Omental fat pad (tissue), 3 donors: ENCODE measurements at regions not wholly inside any gene's neighbourhood (a gene's known extent, or its start where the extent isn't known, plus 50 kb on each side); places are given as distances from the start of the nearest gene placed in this dataset.
"Not testable (repeated sequence)": the region's sequence is repeated elsewhere in the genome, so short reads cannot be mapped to it uniquely, and the experiment has no call there.

Experiments
- ATAC-seq: fragments of 150-250 bp; one replicate; pipeline ENCODE4 v1.9.1; 2016; ENCODE audit warnings: mild to moderate bottlenecking, moderate library complexity; ENCODE audit not compliant: low FRiP score
- DNase-seq: peaks from one replicate; pipeline ENCODE4 v3.0.0-alpha.2; 2019; ENCODE audit warnings: low spot score
- CTCF ChIP-seq, 3 donors: fragments of 450-650 bp; IDR thresholded peaks; one replicate each; pipeline ENCODE4 v1.5.1; 2016 to 2017; ENCODE audit warnings: antibody characterized with exemption in 3 of 3, mild to moderate bottlenecking in 3 of 3, moderate library complexity in 2 of 3

DNA sequence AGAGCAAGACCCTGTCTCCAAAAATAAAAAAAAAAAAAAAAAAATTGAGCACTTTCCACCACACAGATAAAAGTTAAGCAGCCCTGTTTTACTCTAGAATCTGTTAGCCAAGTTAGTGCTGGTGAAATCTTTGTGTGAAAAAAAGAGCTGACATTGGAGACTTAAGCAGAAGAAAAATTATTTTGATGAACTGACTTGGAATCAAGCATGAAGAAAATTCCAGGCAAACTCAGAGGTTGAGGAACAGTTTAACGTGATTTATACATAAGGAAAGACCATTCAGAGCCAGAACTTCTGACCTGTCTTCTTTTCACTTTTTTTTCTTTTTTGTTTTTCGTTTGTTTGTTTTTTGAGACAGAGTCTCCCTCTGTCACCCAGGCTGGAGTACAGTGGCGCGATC is 79.6 kb upstream of the RBPJ start:
- ATAC-seq (no peak), DNase-seq (no peak)
- TF ChIP-seq CTCF (IDR thresholded peaks at IDR 0.05), result no peak

GRCh38 chr4:26242451-26242850 is 78.4 kb upstream of the RBPJ start:
- no peak for ATAC-seq
- DNase-seq, result no peak
- TF ChIP-seq CTCF (IDR thresholded peaks at IDR 0.05), result no peak

GRCh38 chr4:26244138-26244537 is 76.7 kb upstream of the RBPJ start:
- DNase-seq, ATAC-seq: not testable (repeated sequence)

DNA sequence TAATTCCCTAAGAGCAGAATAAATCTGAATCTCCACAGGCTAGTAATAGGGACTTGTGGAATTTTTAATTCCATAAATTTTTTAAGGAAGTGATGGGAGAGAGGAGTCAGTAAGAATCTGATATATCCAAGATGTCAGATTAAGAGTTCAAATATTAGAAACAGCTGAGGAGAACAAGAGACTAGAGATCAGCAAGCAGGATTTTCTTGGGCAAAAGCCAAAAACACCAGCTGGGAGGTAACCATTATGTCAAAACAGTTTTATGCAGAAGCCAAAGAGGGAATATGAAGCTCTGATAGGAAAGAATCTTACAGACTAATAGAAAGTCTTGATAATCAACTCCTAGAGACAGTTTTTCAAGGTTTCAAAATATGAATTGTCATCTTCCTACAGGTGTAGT is 72.2 kb upstream of the RBPJ start:
- TF ChIP-seq CTCF (IDR thresholded peaks at IDR 0.05), result no peak
- DNase-seq, result no peak
- no peak for ATAC-seq

DNA sequence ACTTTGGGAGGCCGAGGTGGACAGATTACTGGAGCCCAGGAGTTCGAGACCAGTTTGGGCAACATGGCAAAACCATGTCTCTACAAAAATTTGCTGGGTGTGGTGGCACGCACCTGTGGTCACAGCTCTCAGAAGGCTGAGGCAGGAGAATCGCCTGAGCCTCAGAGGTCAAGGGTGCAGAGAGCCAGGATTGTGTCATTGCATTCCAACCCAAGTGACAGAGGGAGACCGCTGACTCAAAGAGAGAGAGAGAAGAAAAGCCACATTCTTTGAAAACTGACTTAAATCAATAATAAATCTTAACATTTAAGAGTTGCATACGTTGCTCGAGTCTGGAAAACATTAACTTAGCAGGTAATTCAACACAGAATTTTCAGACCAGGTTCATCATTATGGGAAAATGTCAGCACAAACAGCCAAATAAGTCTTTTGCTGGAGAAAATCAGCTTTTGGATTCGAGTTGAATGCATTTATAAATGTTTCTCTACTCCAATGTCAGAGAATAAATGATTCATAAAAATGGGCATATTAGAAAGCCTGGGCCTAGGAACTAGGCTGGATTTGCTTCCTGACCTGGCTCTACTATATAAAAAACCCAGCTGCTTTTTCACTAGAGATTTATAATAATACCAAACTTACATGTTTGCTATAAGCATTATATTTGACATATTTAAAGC is 68.3 kb upstream of the RBPJ start:
- no peak for TF ChIP-seq CTCF (IDR thresholded peaks at IDR 0.05)
- no peak for DNase-seq
- ATAC-seq, result no peak

DNA sequence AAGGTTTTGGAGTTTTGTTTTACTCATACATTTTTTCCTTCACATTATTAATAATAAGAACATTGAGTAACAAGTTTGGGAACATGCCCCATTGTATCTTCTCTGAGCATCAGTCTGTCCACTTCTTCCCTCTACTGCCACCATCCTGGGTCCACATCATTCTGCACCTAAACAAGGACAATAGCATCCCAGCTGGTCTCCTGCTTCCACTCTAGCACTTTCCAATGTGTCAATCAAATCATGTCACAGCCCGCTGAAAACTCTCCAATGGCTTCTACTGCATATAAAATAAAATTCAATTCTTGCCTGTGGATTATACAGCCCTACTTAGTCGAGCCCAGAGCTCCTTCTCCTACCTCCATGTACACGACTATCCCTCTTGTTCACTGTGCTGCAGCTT is 66.8 kb upstream of the RBPJ start:
- DNase-seq, result no peak
- TF ChIP-seq CTCF (IDR thresholded peaks at IDR 0.05), result no peak
- ATAC-seq, result no peak

GRCh38 chr4:26255989-26256388 is 64.8 kb upstream of the RBPJ start:
- no peak for ATAC-seq
- DNase-seq, result no peak
- TF ChIP-seq CTCF (IDR thresholded peaks at IDR 0.05), result no peak

DNA sequence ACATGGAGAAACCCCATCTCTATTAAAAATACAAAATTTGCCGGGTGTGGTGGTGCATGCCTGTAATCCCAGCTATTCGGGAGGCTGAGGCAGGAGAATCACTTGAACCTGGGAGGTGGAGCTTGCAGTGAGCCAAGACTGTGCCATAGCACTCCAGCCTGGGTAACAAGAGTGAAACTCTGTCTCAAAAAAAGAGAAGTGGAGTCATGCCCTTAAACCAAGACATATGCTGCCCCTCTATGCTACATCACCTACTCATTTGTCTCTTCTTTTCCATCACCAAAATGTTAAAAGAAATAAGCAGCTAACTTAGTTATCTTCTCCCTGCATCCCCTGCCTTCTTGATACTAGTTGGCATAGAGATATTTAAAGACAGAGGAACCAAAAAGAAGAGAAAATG is 63.4 kb upstream of the RBPJ start:
- not testable (repeated sequence) for ATAC-seq, DNase-seq
